GM23338 (cell line): ENCODE measurements at regions not wholly inside any gene's neighbourhood (a gene's known extent, or its start where the extent isn't known, plus 50 kb on each side); places are given as distances from the start of the nearest gene placed in this dataset.

ENCODE experiments used
- CREB1 ChIP-seq: fragments of 250-450 bp; sonication (Bioruptor Pico); IDR thresholded peaks from 2 replicates; pipeline ENCODE4 v1.5.0; 2020; ENCODE audit warnings: low read depth, mild to moderate bottlenecking, moderate library complexity
- ETS1 ChIP-seq: IDR thresholded peaks from 2 replicates; pipeline ENCODE4 v1.6.1; 2016; ENCODE audit warnings: antibody characterized with exemption
- EZH2 ChIP-seq: fragments of 200-600 bp; sonication (generic); IDR thresholded peaks from one replicate; pipeline ENCODE4 v1.8.0; 2017; ENCODE audit warnings: antibody characterized with exemption, mild to moderate bottlenecking, low read depth; ENCODE audit not compliant: unreplicated experiment
- JUNB ChIP-seq: IDR thresholded peaks from one replicate; pipeline ENCODE4 v1.6.1; 2016; ENCODE audit warnings: antibody characterized with exemption; ENCODE audit not compliant: unreplicated experiment
- NANOG ChIP-seq: IDR thresholded peaks from 2 replicates; pipeline ENCODE4 v1.6.1; 2016; ENCODE audit warnings: antibody characterized with exemption, borderline replicate concordance
- REST ChIP-seq: IDR thresholded peaks from one replicate; pipeline ENCODE4 v1.6.1; 2018; ENCODE audit warnings: antibody characterized with exemption; ENCODE audit not compliant: unreplicated experiment
- STAT1 ChIP-seq: IDR thresholded peaks from one replicate; pipeline ENCODE4 v1.6.1; 2016; ENCODE audit warnings: antibody characterized with exemption; ENCODE audit not compliant: unreplicated experiment
- ZNF114 ChIP-seq: fragments of 250-450 bp; sonication (Bioruptor Pico); IDR thresholded peaks from 2 replicates; pipeline ENCODE4 v1.5.0; 2020; ENCODE audit warnings: mild to moderate bottlenecking, moderate library complexity
- ZNF331 ChIP-seq: fragments of 250-450 bp; sonication (Bioruptor Pico); IDR thresholded peaks from 2 replicates; pipeline ENCODE4 v1.5.0; 2020; ENCODE audit warnings: low read depth, mild to moderate bottlenecking, moderate library complexity
- ZNF462 ChIP-seq: fragments of 250-450 bp; sonication (Bioruptor Pico); IDR thresholded peaks from 2 replicates; pipeline ENCODE4 v1.5.0; 2020; ENCODE audit warnings: mild to moderate bottlenecking, moderate library complexity
- TF ChIP-seq, protein P1 (sequence below), 2 experiments: fragments of 200-600 bp in 1 of 2; sonication (generic) in 1 of 2; conservative IDR thresholded peaks; 2 replicates each; pipeline versions ENCODE4 v1.5.1 to v1.6.1; 2016 to 2017; ENCODE audit warnings: antibody characterized with exemption in 2 of 2, low read depth in 2 of 2, mild to moderate bottlenecking in 2 of 2, moderate library complexity in 1 of 2

GRCh38 chr19:31913103-31913661 is 432.2 kb upstream of the ZNF507 start (continued):
- TF ChIP-seq ZNF462 (CRISPR knock-in tag) (no peak), ZNF114 (CRISPR knock-in tag) (no peak), NANOG (no peak), ZNF331 (CRISPR knock-in tag) (no peak), CREB1 (CRISPR knock-in tag) (no peak), ETS1 (no peak), STAT1 (no peak), EZH2 (no peak), JUNB (no peak), REST (no peak)
- TF ChIP-seq, protein P1, sequence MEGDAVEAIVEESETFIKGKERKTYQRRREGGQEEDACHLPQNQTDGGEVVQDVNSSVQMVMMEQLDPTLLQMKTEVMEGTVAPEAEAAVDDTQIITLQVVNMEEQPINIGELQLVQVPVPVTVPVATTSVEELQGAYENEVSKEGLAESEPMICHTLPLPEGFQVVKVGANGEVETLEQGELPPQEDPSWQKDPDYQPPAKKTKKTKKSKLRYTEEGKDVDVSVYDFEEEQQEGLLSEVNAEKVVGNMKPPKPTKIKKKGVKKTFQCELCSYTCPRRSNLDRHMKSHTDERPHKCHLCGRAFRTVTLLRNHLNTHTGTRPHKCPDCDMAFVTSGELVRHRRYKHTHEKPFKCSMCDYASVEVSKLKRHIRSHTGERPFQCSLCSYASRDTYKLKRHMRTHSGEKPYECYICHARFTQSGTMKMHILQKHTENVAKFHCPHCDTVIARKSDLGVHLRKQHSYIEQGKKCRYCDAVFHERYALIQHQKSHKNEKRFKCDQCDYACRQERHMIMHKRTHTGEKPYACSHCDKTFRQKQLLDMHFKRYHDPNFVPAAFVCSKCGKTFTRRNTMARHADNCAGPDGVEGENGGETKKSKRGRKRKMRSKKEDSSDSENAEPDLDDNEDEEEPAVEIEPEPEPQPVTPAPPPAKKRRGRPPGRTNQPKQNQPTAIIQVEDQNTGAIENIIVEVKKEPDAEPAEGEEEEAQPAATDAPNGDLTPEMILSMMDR (conservative IDR thresholded peaks at IDR 0.05; ENCODE audit: low read depth in 2 of 2) = no peak
